ENCODE measurements at regions not wholly inside any gene's neighbourhood (a gene's known extent, or its start where the extent isn't known, plus 50 kb on each side); places are given as distances from the start of the nearest gene placed in this dataset.
"Not testable (repeated sequence)": the region's sequence is repeated elsewhere in the genome, so short reads cannot be mapped to it uniquely, and the experiment has no call there.

- DNase-seq (ENCODE audit: low read depth in 3 of 3, low spot score in 2 of 3), result not testable (repeated sequence)
Measured at GRCh38 chr6:11457422-11457821, 80.1 kb upstream of the TMEM170B start.

GRCh38 chr6:11452106-11452505, 85.4 kb upstream of the TMEM170B start:
- DNase-seq (ENCODE audit: low read depth in 3 of 3, low spot score in 2 of 3), result not testable (repeated sequence)

GRCh38 chr6:11450037-11450436, 87.5 kb upstream of the TMEM170B start:
- DNase-seq (ENCODE audit: low read depth in 3 of 3, low spot score in 2 of 3), result no peak

- no peak for DNase-seq (ENCODE audit: low read depth in 3 of 3, low spot score in 2 of 3)
Measured at GRCh38 chr6:11449408-11449807, 88.1 kb upstream of the TMEM170B start.

- DNase-seq (ENCODE audit: low read depth in 3 of 3, low spot score in 2 of 3), result no peak
Measured at GRCh38 chr6:11448038-11448437, 89.5 kb upstream of the TMEM170B start.

GRCh38 chr6:11447265-11447664, 90.3 kb upstream of the TMEM170B start:
- DNase-seq (ENCODE audit: low read depth in 3 of 3, low spot score in 2 of 3), result no peak

- no peak for DNase-seq (ENCODE audit: low read depth in 3 of 3, low spot score in 2 of 3)
Measured at GRCh38 chr6:11445146-11445545, 92.4 kb upstream of the TMEM170B start.

GRCh38 chr6:11443125-11443524, 94.4 kb upstream of the TMEM170B start:
- DNase-seq (ENCODE audit: low read depth in 3 of 3, low spot score in 2 of 3), result not testable (repeated sequence)

- no peak for DNase-seq (ENCODE audit: low read depth in 3 of 3, low spot score in 2 of 3)
Measured at GRCh38 chr6:11442495-11442894, 95.1 kb upstream of the TMEM170B start.

- DNase-seq (ENCODE audit: low read depth in 3 of 3, low spot score in 2 of 3), result no peak
Measured at GRCh38 chr6:11439876-11440275, 97.7 kb upstream of the TMEM170B start.

- no peak for DNase-seq (ENCODE audit: low read depth in 3 of 3, low spot score in 2 of 3)
Measured at GRCh38 chr6:11439017-11439420, 98.5 kb upstream of the TMEM170B start.

- DNase-seq (ENCODE audit: low read depth in 3 of 3, low spot score in 2 of 3), result no peak
Measured at GRCh38 chr6:11437824-11438459, 99.6 kb upstream of the TMEM170B start.

- DNase-seq (ENCODE audit: low read depth in 3 of 3, low spot score in 2 of 3), result no peak
Measured at GRCh38 chr6:11436508-11437096, 100.9 kb upstream of the TMEM170B start.

- no peak for DNase-seq (ENCODE audit: low read depth in 3 of 3, low spot score in 2 of 3)
Measured at GRCh38 chr6:11434565-11435326, 102.8 kb upstream of the TMEM170B start.

GRCh38 chr6:11433860-11434259, 103.7 kb upstream of the TMEM170B start:
- DNase-seq (ENCODE audit: low read depth in 3 of 3, low spot score in 2 of 3), result no peak

GRCh38 chr6:11432713-11433450, 104.7 kb upstream of the TMEM170B start:
- DNase-seq (ENCODE audit: low read depth in 3 of 3, low spot score in 2 of 3), result no peak

- DNase-seq (ENCODE audit: low read depth in 3 of 3, low spot score in 2 of 3), result no peak
Measured at GRCh38 chr6:11432091-11432490, 105.5 kb upstream of the TMEM170B start.

GRCh38 chr6:11431455-11431937, 106.1 kb upstream of the TMEM170B start:
- DNase-seq (ENCODE audit: low read depth in 3 of 3, low spot score in 2 of 3), result no peak

- no peak for DNase-seq (ENCODE audit: low read depth in 3 of 3, low spot score in 2 of 3)
Measured at GRCh38 chr6:11430036-11430435, 107.5 kb upstream of the TMEM170B start.

GRCh38 chr6:11429577-11429976, 108.0 kb upstream of the TMEM170B start:
- DNase-seq (ENCODE audit: low read depth in 3 of 3, low spot score in 2 of 3), result no peak

- DNase-seq (ENCODE audit: low read depth in 3 of 3, low spot score in 2 of 3), result no peak
Measured at GRCh38 chr6:11428895-11429294, 108.7 kb upstream of the TMEM170B start.
